ENCODE measurements at regions not wholly inside any gene's neighbourhood (a gene's known extent, or its start where the extent isn't known, plus 50 kb on each side); places are given as distances from the start of the nearest gene placed in this dataset.

GRCh38 chr16:7206469-7206868 is 126.2 kb upstream of the RBFOX1 start:
- TF ChIP-seq FOXM1 (IDR thresholded peaks at IDR 0.05; ENCODE audit: borderline replicate concordance), result no peak
- no peak for TF ChIP-seq BHLHE40 (IDR thresholded peaks at IDR 0.05; ENCODE audit: borderline replicate concordance)
- TF ChIP-seq SP1 (IDR thresholded peaks at IDR 0.05), result no peak
- TF ChIP-seq ZNF384 (IDR thresholded peaks at IDR 0.05), result no peak
- TF ChIP-seq L3MBTL2 (conservative IDR thresholded peaks at IDR 0.05), result no peak
- TF ChIP-seq CTBP1 (IDR thresholded peaks at IDR 0.05; ENCODE audit: borderline replicate concordance), result no peak
- TF ChIP-seq ARNT (IDR thresholded peaks at IDR 0.05), result no peak
- no peak for TF ChIP-seq FOXK2 (IDR thresholded peaks at IDR 0.05)
- no peak for TF ChIP-seq ELF4 (IDR thresholded peaks at IDR 0.05)
- TF ChIP-seq LEF1 (IDR thresholded peaks at IDR 0.05; ENCODE audit: borderline replicate concordance), result no peak
- TF ChIP-seq HDGF (IDR thresholded peaks at IDR 0.05; ENCODE audit: borderline replicate concordance), result no peak
- TF ChIP-seq TARDBP (IDR thresholded peaks at IDR 0.05), result no peak
